Transverse colon (tissue), 4 donors: ENCODE measurements at regions not wholly inside any gene's neighbourhood (a gene's known extent, or its start where the extent isn't known, plus 50 kb on each side); places are given as distances from the start of the nearest gene placed in this dataset.

Experiments
- DNase-seq: peaks from one replicate; pipeline ENCODE4 v3.0.0-alpha.2; 2019
- H3K27ac ChIP-seq, 4 donors: fragments of 200-600 bp; sonication (generic); 2 replicates each; pipeline ENCODE4 v1.5.1; 2016 to 2018; ENCODE audit warnings: inconsistent platforms in 4 of 4
- H3K27me3 ChIP-seq: fragments of 200-600 bp; sonication (generic); 2 replicates; pipeline ENCODE4 v1.5.1; 2017; ENCODE audit warnings: inconsistent platforms
- H3K36me3 ChIP-seq, 4 donors: fragments of 200-600 bp; sonication (generic); 2 replicates each; pipeline ENCODE4 v1.5.1; 2017 to 2019; ENCODE audit warnings: inconsistent platforms in 4 of 4
- H3K4me1 ChIP-seq, 4 donors: fragments of 200-600 bp; sonication (generic); 2 replicates each; pipeline ENCODE4 v1.5.1; 2017 to 2020; ENCODE audit warnings: inconsistent platforms in 4 of 4
- H3K4me3 ChIP-seq, 4 donors: fragments of 200-600 bp; sonication (generic); 1 replicate in 1 of 4; 2 replicates in 3 of 4; pipeline versions ENCODE4 v1.5.1 to v1.6.1; 2017 to 2019; ENCODE audit warnings: inconsistent platforms in 4 of 4
- H3K9me3 ChIP-seq, 2 donors: fragments of 200-600 bp; sonication (generic); 2 replicates each; pipeline ENCODE4 v1.5.1; 2017 to 2019; ENCODE audit warnings: inconsistent platforms in 2 of 2
- CTCF ChIP-seq, 5 experiments: fragments of 200-600 bp in 3 of 5; fragments of 450-650 bp in 2 of 5; sonication (generic) in 3 of 5; IDR thresholded peaks; 1 replicate in 2 of 5; 2 replicates in 3 of 5; pipeline ENCODE4 v1.5.1; 2016 to 2017; ENCODE audit warnings: antibody characterized with exemption in 5 of 5, inconsistent platforms in 3 of 5, mild to moderate bottlenecking in 2 of 5, moderate library complexity in 1 of 5
- EP300 ChIP-seq: sonication (generic); formaldehyde crosslinking; IDR thresholded peaks from one replicate; pipeline ENCODE4 v1.6.1; 2017; ENCODE audit warnings: antibody characterized with exemption, low read depth
- POLR2A ChIP-seq: fragments of 450-650 bp; IDR thresholded peaks from one replicate; pipeline ENCODE4 v1.6.1; 2016; ENCODE audit warnings: antibody characterized with exemption, mild to moderate bottlenecking, moderate library complexity
- POLR2AphosphoS5 ChIP-seq, 3 donors: sonication (generic); formaldehyde crosslinking; IDR thresholded peaks; one replicate each; pipeline ENCODE4 v1.6.1; 2016; ENCODE audit warnings: antibody characterized with exemption in 3 of 3
- WGBS, 2 donors: methylation state at CpG; one replicate each; pipeline ENCODE4 v1.1.5; 2018; ENCODE audit warnings: low coverage in 1 of 2; 5-methylcytosine and 5-hydroxymethylcytosine counted together
- in situ Hi-C, 4 donors: fragments of 200-750 bp; cut with MboI; loops; one replicate each; pipeline versions ENCODE4 v1.15.0 to v1.15.1; 2017; ENCODE audit warnings: low sequenced_read_pairs in 3 of 4, low pct_ligation_motif_present in 1 of 4, low pct_unique_long_range_greater_than_20kb in 1 of 4
- intact Hi-C: fragments of 100-400 bp; cut with DNase I; formaldehyde crosslinking; loops from one replicate; pipeline ENCODE4 v1.15.1; 2023; ENCODE audit warnings: low total_unique reads

GRCh38 chr14:97527993-97528392, 730.8 kb downstream of the VRK1 start:
- TF ChIP-seq CTCF (IDR thresholded peaks at IDR 0.05) (no peak), EP300 (no peak), POLR2AphosphoS5 (IDR thresholded peaks at IDR 0.05) (no peak), POLR2A (no peak)
- Histone ChIP-seq H3K27me3 (no peaks in the 10 kb centered on the region), H3K4me1 (no peaks in the 10 kb centered on the region), H3K9me3 (no peaks in the 10 kb centered on the region), H3K36me3 (no peaks in the 10 kb centered on the region), H3K4me3 (no peak overlapping the region), H3K27ac (no peak overlapping the region)
- in situ Hi-C loops (no loop called here), intact Hi-C loops (no loop called here)
- no peak for DNase-seq
- WGBS, 2 donors = 75 to 81% methylated on average over 3 to 4 of the region's 4 CpGs

DNA sequence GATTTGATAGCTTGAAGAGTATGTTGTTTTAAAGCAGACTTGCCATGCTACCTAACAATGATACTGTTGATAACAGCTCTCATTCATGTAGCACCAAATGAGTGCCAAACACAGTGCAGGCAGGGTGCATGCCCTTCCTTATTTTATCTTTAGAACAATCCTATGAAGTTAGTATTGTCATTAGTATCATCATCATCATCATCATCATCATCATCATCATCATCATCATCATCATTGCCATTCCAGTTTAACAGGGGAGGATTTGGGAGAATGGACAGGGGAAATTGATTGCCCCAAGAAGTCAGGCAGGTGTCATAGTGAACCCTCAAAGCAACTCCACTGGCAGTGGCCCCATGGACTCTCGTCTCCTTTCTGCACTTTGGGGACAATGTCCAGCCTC, 734.9 kb downstream of the VRK1 start:
- 58% methylated on average over 1 of the region's 1 CpG; no CpG with 5 or more reads in 1 of the 2 donors for WGBS, 2 donors
- Histone ChIP-seq H3K9me3 (no peaks in the 10 kb centered on the region), H3K27ac (no peak overlapping the region), H3K36me3 (no peaks in the 10 kb centered on the region), H3K27me3 (no peaks in the 10 kb centered on the region), H3K4me1 (no peaks in the 10 kb centered on the region), H3K4me3 (no peak overlapping the region)
- intact Hi-C loops (no loop called here), in situ Hi-C loops (no loop called here)
- no peak for TF ChIP-seq EP300
- no peak for TF ChIP-seq POLR2AphosphoS5 (IDR thresholded peaks at IDR 0.05)
- TF ChIP-seq POLR2A = no peak
- TF ChIP-seq CTCF (IDR thresholded peaks at IDR 0.05) = no peak
- DNase-seq = no peak

- no peak for TF ChIP-seq CTCF (IDR thresholded peaks at IDR 0.05)
- no peak for TF ChIP-seq POLR2A
- no peak for TF ChIP-seq EP300
- WGBS, 2 donors = 54 to 56% methylated on average over 3 to 4 of the region's 4 CpGs
- Histone ChIP-seq H3K9me3 (no peaks in the 10 kb centered on the region), H3K27me3 (no peaks in the 10 kb centered on the region), H3K4me1 (no peaks in the 10 kb centered on the region), H3K27ac (no peak overlapping the region), H3K4me3 (no peak overlapping the region), H3K36me3 (no peaks in the 10 kb centered on the region)
- intact Hi-C loops = no loop called here
- in situ Hi-C loops = no loop called here
- no peak for DNase-seq
Measured at GRCh38 chr14:97536421-97536820, 739.2 kb downstream of the VRK1 start.

DNA sequence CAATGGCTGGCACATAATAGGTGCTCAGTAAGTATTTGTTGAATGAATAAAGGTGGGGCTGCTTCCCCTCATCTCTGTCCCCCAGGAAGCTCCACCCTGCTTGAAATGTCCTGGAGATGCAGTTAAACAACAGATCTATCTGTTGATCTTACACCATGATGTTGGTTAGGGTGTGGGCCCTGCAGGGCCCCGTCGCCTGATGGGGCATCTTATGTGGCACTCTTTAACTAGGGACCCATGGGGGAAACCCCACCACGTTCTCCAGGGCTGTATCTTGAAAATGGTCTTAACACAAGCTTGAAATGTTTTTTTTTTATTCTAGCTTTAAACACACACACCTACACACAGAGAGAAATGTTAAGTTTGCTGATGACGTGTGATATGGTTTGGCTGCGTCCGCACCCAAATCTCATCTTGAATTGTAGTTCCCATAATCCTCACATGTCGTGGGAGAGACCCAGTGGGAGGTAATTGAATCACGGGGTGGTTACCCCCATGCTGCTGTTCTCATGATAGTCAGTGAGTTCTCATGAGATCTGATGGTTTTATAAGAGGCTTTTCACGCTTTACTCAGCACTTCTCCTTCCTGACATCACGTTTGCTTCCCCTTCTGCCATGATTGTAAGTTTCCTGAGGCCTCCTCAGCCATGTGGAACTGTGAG, 741.7 kb downstream of the VRK1 start:
- no peaks in the 10 kb centered on the region for H3K27me3 ChIP-seq
- H3K4me1 ChIP-seq = no peaks in the 10 kb centered on the region
- H3K36me3 ChIP-seq = no peaks in the 10 kb centered on the region
- DNase-seq = no peak
- intact Hi-C loops (no loop called here), in situ Hi-C loops (no loop called here)
- TF ChIP-seq POLR2A = no peak
- no peak for TF ChIP-seq POLR2AphosphoS5 (IDR thresholded peaks at IDR 0.05)
- no peak for TF ChIP-seq EP300
- no peak for TF ChIP-seq CTCF (IDR thresholded peaks at IDR 0.05)
- H3K27ac ChIP-seq = no peak overlapping the region
- H3K9me3 ChIP-seq = no peaks in the 10 kb centered on the region
- WGBS, 2 donors = 14 to 68% methylated on average over 1 to 10 of the region's 10 CpGs
- no peak overlapping the region for H3K4me3 ChIP-seq
